IMR-90 (cell line): ENCODE measurements at regions not wholly inside any gene's neighbourhood (a gene's known extent, or its start where the extent isn't known, plus 50 kb on each side); places are given as distances from the start of the nearest gene placed in this dataset.

Experiments used
- ATAC-seq: fragments of 200-7000 bp; cut with Tn5 transposase; 2 replicates; pipeline ENCODE4 v1.9.1; 2020; ENCODE audit warnings: low read depth, mild to moderate bottlenecking, moderate library complexity
- BruUV-seq: library from RNA; stranded (reverse); fragments of 400-500 nt; replicated peaks from 2 replicates; lab custom pipeline; 2021; lab: Mats Ljungman, UMichigan
- CTCF ChIA-PET: fragments of 300-600 bp; formaldehyde crosslinking; extraction: SDS; loops from one replicate; lab custom pipeline; 2021; ENCODE audit warnings: antibody characterized with exemption; lab: Yijun Ruan, JAX
- POLR2A ChIA-PET: fragments of 300-600 bp; sonication (Branson Sonifier 250); formaldehyde crosslinking; loops from one replicate; lab custom pipeline; 2022; ENCODE audit warnings: antibody characterized with exemption; ENCODE audit not compliant: unreplicated experiment; lab: Charles Lee
- DNase-seq: peaks from one replicate; pipeline ENCODE4 v3.0.0; 2013
- H2AFZ ChIP-seq: replicated peaks from 2 replicates; pipeline ENCODE3; 2013; ENCODE audit warnings: low read length, mild to moderate bottlenecking; ENCODE audit not compliant: poor library complexity
- H2AK5ac ChIP-seq: 2 replicates; pipeline ENCODE4 v1.6.1; 2013; ENCODE audit warnings: low read depth, low read length, inconsistent platforms
- H2AK9ac ChIP-seq: replicated peaks from 2 replicates; pipeline ENCODE3; 2013; ENCODE audit warnings: mild to moderate bottlenecking, low read depth, low read length, moderate library complexity; ENCODE audit not compliant: poor library complexity
- H2BK120ac ChIP-seq: 2 replicates; pipeline ENCODE4 v1.6.1; 2013; ENCODE audit warnings: low read depth, low read length, inconsistent platforms
- H2BK15ac ChIP-seq: 3 replicates; pipeline ENCODE4 v1.6.1; 2013; ENCODE audit warnings: low read depth, low read length, inconsistent platforms
- H2BK20ac ChIP-seq: 2 replicates; pipeline ENCODE4 v1.6.1; 2013; ENCODE audit warnings: low read depth, mild to moderate bottlenecking, inconsistent platforms, low read length, moderate library complexity
- H2BK5ac ChIP-seq: 2 replicates; pipeline ENCODE4 v1.6.1; 2013; ENCODE audit warnings: mild to moderate bottlenecking, low read depth, low read length, inconsistent platforms; ENCODE audit not compliant: poor library complexity, severe bottlenecking
- H3K14ac ChIP-seq: replicated peaks from 2 replicates; pipeline ENCODE4 v1.6.1; 2013; ENCODE audit warnings: low read depth, low read length, inconsistent platforms
- H3K18ac ChIP-seq: 2 replicates; pipeline ENCODE4 v1.6.1; 2013; ENCODE audit warnings: low read depth, low read length, control low read depth
- H3K23ac ChIP-seq: 2 replicates; pipeline ENCODE4 v1.6.1; 2013; ENCODE audit warnings: low read depth, low read length, inconsistent platforms
- H3K27ac ChIP-seq: 2 replicates; pipeline ENCODE4 v1.5.1; 2013; ENCODE audit warnings: mild to moderate bottlenecking, control low read depth, low read length; ENCODE audit not compliant: insufficient read depth
- H3K27me3 ChIP-seq: 2 replicates; pipeline ENCODE4 v1.6.1; 2013; ENCODE audit warnings: low read length; ENCODE audit not compliant: control insufficient read depth, insufficient read depth
- H3K36me3 ChIP-seq: 2 replicates; pipeline ENCODE4 v1.6.1; 2013; ENCODE audit warnings: low read length, mixed read lengths; ENCODE audit not compliant: control insufficient read depth, insufficient read depth
- H3K4ac ChIP-seq: 2 replicates; pipeline ENCODE4 v1.6.1; 2013; ENCODE audit warnings: low read depth, low read length, inconsistent platforms
- H3K4me1 ChIP-seq: 2 replicates; pipeline ENCODE4 v1.6.1; 2013; ENCODE audit warnings: low read length, mixed read lengths; ENCODE audit not compliant: control insufficient read depth, insufficient read depth
- H3K4me2 ChIP-seq: 2 replicates; pipeline ENCODE4 v1.6.1; 2013; ENCODE audit warnings: low read depth, mild to moderate bottlenecking, control low read depth, low read length, moderate library complexity
- H3K4me3 ChIP-seq: 2 replicates; pipeline ENCODE4 v1.5.1; 2013; ENCODE audit warnings: low read depth, mild to moderate bottlenecking, control low read depth, low read length, moderate library complexity; ENCODE audit not compliant: insufficient read depth
- H3K56ac ChIP-seq: 2 replicates; pipeline ENCODE4 v1.6.1; 2013; ENCODE audit warnings: low read length, inconsistent platforms; ENCODE audit not compliant: insufficient read depth; ENCODE audit errors: extremely low read depth
- H3K79me1 ChIP-seq, 2 experiments: 2 replicates each; pipeline ENCODE4 v1.6.1; 2013; ENCODE audit warnings: low read length in 2 of 2, inconsistent platforms in 1 of 2, low read depth in 1 of 2
- H3K9ac ChIP-seq: 2 replicates; pipeline ENCODE4 v1.6.1; 2013; ENCODE audit warnings: low read depth, low read length, control low read depth
- H3K9me1 ChIP-seq: 2 replicates; pipeline ENCODE4 v1.6.1; 2013; ENCODE audit warnings: low read length, inconsistent platforms; ENCODE audit not compliant: insufficient read depth
- H3K9me3 ChIP-seq: 2 replicates; pipeline ENCODE4 v1.6.1; 2013; ENCODE audit warnings: low read length; ENCODE audit not compliant: control insufficient read depth, insufficient read depth
- H4K20me1 ChIP-seq: 2 replicates; pipeline ENCODE4 v1.6.1; 2013; ENCODE audit warnings: low read length, inconsistent platforms; ENCODE audit not compliant: insufficient read depth
- H4K5ac ChIP-seq: 2 replicates; pipeline ENCODE4 v1.6.1; 2013; ENCODE audit warnings: mild to moderate bottlenecking, low read depth, low read length, control low read depth
- H4K8ac ChIP-seq, 2 experiments: 2 replicates each; pipeline ENCODE4 v1.6.1; 2013; ENCODE audit warnings: low read depth in 2 of 2, low read length in 2 of 2, control low read depth in 1 of 2, inconsistent platforms in 1 of 2
- H4K91ac ChIP-seq: 2 replicates; pipeline ENCODE4 v1.6.1; 2013; ENCODE audit warnings: low read depth, low read length, inconsistent platforms; ENCODE audit not compliant: insufficient read depth
- BHLHE40 ChIP-seq: fragments of 150-350 bp; IDR thresholded peaks from 2 replicates; pipeline ENCODE4 v1.6.1; 2016; ENCODE audit warnings: mild to moderate bottlenecking, low read depth, low read length
- CEBPB ChIP-seq: IDR thresholded peaks from 2 replicates; pipeline ENCODE4 v1.6.1; 2012; ENCODE audit warnings: low read depth, low read length, improper control_type of control experiment
- CHD1 ChIP-seq: IDR thresholded peaks from 2 replicates; pipeline ENCODE4 v1.6.1; 2012; ENCODE audit warnings: low read depth, low read length, improper control_type of control experiment
- FOS ChIP-seq: fragments of 150-350 bp; IDR thresholded peaks from 2 replicates; pipeline ENCODE4 v1.6.1; 2016; ENCODE audit warnings: low read depth, low read length
- MAFK ChIP-seq: IDR thresholded peaks from 2 replicates; pipeline ENCODE4 v1.6.1; 2012; ENCODE audit warnings: low read depth, low read length, improper control_type of control experiment
- MAZ ChIP-seq: IDR thresholded peaks from 2 replicates; pipeline ENCODE4 v1.6.1; 2012; ENCODE audit warnings: low read depth, mild to moderate bottlenecking, low read length, improper control_type of control experiment, moderate library complexity, borderline replicate concordance
- MXI1 ChIP-seq: IDR thresholded peaks from 2 replicates; pipeline ENCODE4 v1.6.1; 2012; ENCODE audit warnings: low read depth, mild to moderate bottlenecking, low read length, moderate library complexity, borderline replicate concordance
- NFE2L2 ChIP-seq: fragments of 150-350 bp; IDR thresholded peaks from 2 replicates; pipeline ENCODE4 v1.6.1; 2016; ENCODE audit warnings: low read depth, mild to moderate bottlenecking, low read length
- POLR2A ChIP-seq: IDR thresholded peaks from 2 replicates; pipeline ENCODE4 v1.6.1; 2012; ENCODE audit warnings: mild to moderate bottlenecking, low read depth, low read length
- RAD21 ChIP-seq: IDR thresholded peaks from 2 replicates; pipeline ENCODE4 v1.6.1; 2012; ENCODE audit warnings: low read length, improper control_type of control experiment
- RCOR1 ChIP-seq: IDR thresholded peaks from 2 replicates; pipeline ENCODE4 v1.6.1; 2012; ENCODE audit warnings: mild to moderate bottlenecking, low read length, improper control_type of control experiment; ENCODE audit not compliant: insufficient replicate concordance
- RFX5 ChIP-seq: IDR thresholded peaks from 2 replicates; pipeline ENCODE4 v1.8.0; 2012; ENCODE audit warnings: low read depth, mild to moderate bottlenecking, low read length, moderate library complexity
- SMC3 ChIP-seq: fragments of 150-350 bp; IDR thresholded peaks from 2 replicates; pipeline ENCODE4 v1.6.1; 2016; ENCODE audit warnings: low read depth, mild to moderate bottlenecking, antibody characterized with exemption, low read length, moderate library complexity
- dilution Hi-C: fragments of 300-500 bp; cut with HindIII; formaldehyde crosslinking; loops from one replicate; pipeline ENCODE4 v1.14.3; 2018; ENCODE audit warnings: low sequenced_read_pairs; ENCODE audit not compliant: unreplicated experiment
- in situ Hi-C: fragments of 300-500 bp; cut with MboI; formaldehyde crosslinking; loops from 3 replicates; pipeline ENCODE4 v1.14.3; 2019; ENCODE audit warnings: low sequenced_read_pairs, inconsistent platforms, mixed read lengths
- intact Hi-C: fragments of 100-400 bp; cut with micrococcal nuclease; formaldehyde crosslinking; loops from 2 replicates; pipeline ENCODE4 v1.10.0; 2022
- TF ChIP-seq, protein P1 (sequence below): fragments of 150-350 bp; IDR thresholded peaks from 2 replicates; pipeline ENCODE4 v1.6.1; 2016; ENCODE audit warnings: low read depth, mild to moderate bottlenecking, low read length, moderate library complexity, borderline replicate concordance

DNA sequence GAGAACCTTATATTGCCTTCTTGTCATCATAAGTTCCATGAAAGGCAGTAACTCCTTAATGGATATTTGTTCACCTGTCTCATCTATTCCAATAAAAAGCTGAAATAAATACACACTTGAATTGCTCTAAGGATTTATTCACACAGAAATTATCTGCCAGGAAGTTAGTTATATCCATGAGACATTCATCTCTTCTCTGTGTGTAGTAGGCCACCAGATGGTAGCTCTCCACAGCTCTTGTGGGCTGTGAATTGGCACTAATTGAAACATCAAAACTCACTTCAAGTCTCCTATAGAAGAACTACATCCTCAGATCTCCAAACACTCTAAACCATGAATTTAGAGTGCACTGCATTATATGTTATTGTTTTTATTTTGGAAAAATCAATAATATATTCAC, 189.6 kb downstream of the DSC3 start:
- Histone ChIP-seq H3K27me3 (no peaks in the 10 kb centered on the region), H3K23ac (no peak overlapping the region), H3K14ac (no peak overlapping the region), H4K20me1 (no peaks in the 10 kb centered on the region), H3K9ac (no peak overlapping the region), H4K91ac (no peak overlapping the region), H3K4me3 (no peak overlapping the region), H4K5ac (no peak overlapping the region), H3K4me1 (no peaks in the 10 kb centered on the region), H3K79me1 (no peaks in the 10 kb centered on the region), H3K4ac (no peak overlapping the region), H3K9me3 (peaks cover 7% of the 10 kb centered on the region), H3K4me2 (no peak overlapping the region), H2BK5ac (no peak overlapping the region), H2AFZ (no peak overlapping the region), H4K8ac (no peak overlapping the region), H3K9me1 (no peaks in the 10 kb centered on the region), H3K18ac (no peak overlapping the region), H3K27ac (no peak overlapping the region), H2AK5ac (no peak overlapping the region), H2BK15ac (no peak overlapping the region), H2BK120ac (no peak overlapping the region), H2AK9ac (no peak overlapping the region), H2BK20ac (no peak overlapping the region), H3K56ac (no peak overlapping the region), H3K36me3 (no peaks in the 10 kb centered on the region)
- in situ Hi-C loops, result no loop called here
- DNase-seq (no peak), ATAC-seq (no peak)
- intact Hi-C loops, result no loop called here
- POLR2A ChIA-PET, result no interaction called here
- no TSS peak for BruUV-seq
- dilution Hi-C loops, result no loop called here
- no peak for TF ChIP-seq FOS
- TF ChIP-seq, protein P1, sequence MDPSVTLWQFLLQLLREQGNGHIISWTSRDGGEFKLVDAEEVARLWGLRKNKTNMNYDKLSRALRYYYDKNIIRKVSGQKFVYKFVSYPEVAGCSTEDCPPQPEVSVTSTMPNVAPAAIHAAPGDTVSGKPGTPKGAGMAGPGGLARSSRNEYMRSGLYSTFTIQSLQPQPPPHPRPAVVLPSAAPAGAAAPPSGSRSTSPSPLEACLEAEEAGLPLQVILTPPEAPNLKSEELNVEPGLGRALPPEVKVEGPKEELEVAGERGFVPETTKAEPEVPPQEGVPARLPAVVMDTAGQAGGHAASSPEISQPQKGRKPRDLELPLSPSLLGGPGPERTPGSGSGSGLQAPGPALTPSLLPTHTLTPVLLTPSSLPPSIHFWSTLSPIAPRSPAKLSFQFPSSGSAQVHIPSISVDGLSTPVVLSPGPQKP, result no peak
- TF ChIP-seq CEBPB, result no peak
- TF ChIP-seq NFE2L2, result no peak
- TF ChIP-seq CHD1, result no peak
- TF ChIP-seq RAD21, result no peak
- TF ChIP-seq BHLHE40, result no peak
- TF ChIP-seq SMC3, result no peak
- TF ChIP-seq RFX5, result no peak
- TF ChIP-seq MAFK, result no peak
- TF ChIP-seq MXI1, result no peak
- no peak for TF ChIP-seq MAZ
- TF ChIP-seq RCOR1, result no peak
- TF ChIP-seq POLR2A, result no peak
- CTCF ChIA-PET, result no interaction called here
